AG04449 (cell line): ENCODE measurements at regions not wholly inside any gene's neighbourhood (a gene's known extent, or its start where the extent isn't known, plus 50 kb on each side); places are given as distances from the start of the nearest gene placed in this dataset.

Experiments
- CTCF ChIA-PET: fragments of 350-600 bp; formaldehyde crosslinking; extraction: SDS; loops from one replicate; lab custom pipeline; 2021; ENCODE audit warnings: antibody characterized with exemption; lab: Yijun Ruan, JAX
- POLR2A ChIA-PET: fragments of 400-600, 350-600 bp; formaldehyde crosslinking; extraction: SDS; loops from one replicate; lab custom pipeline; 2020; ENCODE audit warnings: antibody characterized with exemption, inconsistent platforms; lab: Yijun Ruan, JAX
- DNase-seq: peaks from one replicate; pipeline ENCODE4 v3.0.0-alpha.2; 2010; ENCODE audit warnings: low read depth, low spot score
- H3K4me3 ChIP-seq: 2 replicates; pipeline ENCODE4 v1.5.1; 2011; ENCODE audit warnings: low read depth, mild to moderate bottlenecking, control low read depth, low read length
- CTCF ChIP-seq: IDR thresholded peaks from one replicate; pipeline ENCODE4 v1.5.1; 2011; ENCODE audit warnings: mild to moderate bottlenecking, moderate library complexity, low read length, control low read depth, inconsistent platforms; ENCODE audit not compliant: insufficient read depth; ENCODE audit errors: missing control alignments

- no peak for TF ChIP-seq CTCF
- no peak for DNase-seq
- CTCF ChIA-PET, result no interaction called here
- POLR2A ChIA-PET, result interaction anchor here (1.2 kb wide), 1 partner anchor 12 kb away, joined by 5 read pairs; no protein-coding TSS in a partner anchor
- H3K4me3 ChIP-seq, result no peak overlapping the region
These were observed 237.0 kb downstream of the MIAT start for GRCh38 chr22:26894362-26894761.

- DNase-seq, result peak; percentile 80
- TF ChIP-seq CTCF, result no peak
- ChIA-PET POLR2A (interaction anchor here (1.2 kb wide), 1 partner anchor 11 kb away, joined by 5 read pairs; no protein-coding TSS in a partner anchor), CTCF (interaction anchor here (0.8 kb wide), 1 partner anchor 223 kb away, joined by 3 read pairs; no protein-coding TSS in a partner anchor)
- no peak overlapping the region for H3K4me3 ChIP-seq
These were observed 237.5 kb downstream of the MIAT start for GRCh38 chr22:26894766-26895485.

GRCh38 chr22:26897384-26897783, 240.0 kb downstream of the MIAT start:
- ChIA-PET POLR2A (no interaction called here), CTCF (no interaction called here)
- TF ChIP-seq CTCF, result no peak
- H3K4me3 ChIP-seq, result no peak overlapping the region
- DNase-seq, result no peak

GRCh38 chr22:26898946-26899605, 241.7 kb downstream of the MIAT start:
- no peak for TF ChIP-seq CTCF
- ChIA-PET CTCF (no interaction called here), POLR2A (no interaction called here)
- no peak for DNase-seq
- no peak overlapping the region for H3K4me3 ChIP-seq

GRCh38 chr22:26900787-26901186, 243.4 kb downstream of the MIAT start:
- no peak overlapping the region for H3K4me3 ChIP-seq
- no peak for TF ChIP-seq CTCF
- no peak for DNase-seq
- CTCF ChIA-PET, result interaction anchor here (1.0 kb wide), 1 partner anchor 9 kb away, joined by 3 read pairs; no protein-coding TSS in a partner anchor
- POLR2A ChIA-PET, result no interaction called here

GRCh38 chr22:26901198-26901816, 243.9 kb downstream of the MIAT start:
- DNase-seq, result no peak
- no peak for TF ChIP-seq CTCF
- H3K4me3 ChIP-seq, result no peak overlapping the region
- ChIA-PET CTCF (no interaction called here), POLR2A (no interaction called here)
